ENCODE measurements at regions not wholly inside any gene's neighbourhood (a gene's known extent, or its start where the extent isn't known, plus 50 kb on each side); places are given as distances from the start of the nearest gene placed in this dataset.

DNA sequence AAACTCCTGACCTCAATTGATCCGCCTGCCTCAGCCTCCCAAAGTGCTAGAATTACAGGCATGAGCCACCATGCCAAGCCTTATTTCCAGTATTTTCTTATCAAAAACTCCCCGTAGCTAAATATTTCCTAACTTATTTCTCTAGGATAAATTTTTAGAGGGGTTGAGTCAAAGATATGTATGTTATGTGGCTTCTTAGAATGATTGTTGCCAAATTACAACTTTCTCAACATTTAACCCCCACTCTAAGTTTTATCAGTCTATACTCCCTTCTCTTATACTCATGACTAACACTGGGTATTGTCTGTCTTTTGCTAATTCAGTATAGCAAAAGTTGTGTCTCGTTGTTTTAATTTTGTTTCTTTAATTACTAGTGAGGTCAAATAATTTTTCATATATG lies 187.7 kb upstream of the LNX1 start:
- DNase-seq = no peak
- H3K27ac ChIP-seq = no peak overlapping the region
- H3K27me3 ChIP-seq (ENCODE audit: insufficient read depth, low read depth, severe bottlenecking) = peaks cover 73% of the 10 kb centered on the region
- H3K9me3 ChIP-seq (ENCODE audit: severe bottlenecking) = no peaks in the 10 kb centered on the region
- TF ChIP-seq, protein P1, sequence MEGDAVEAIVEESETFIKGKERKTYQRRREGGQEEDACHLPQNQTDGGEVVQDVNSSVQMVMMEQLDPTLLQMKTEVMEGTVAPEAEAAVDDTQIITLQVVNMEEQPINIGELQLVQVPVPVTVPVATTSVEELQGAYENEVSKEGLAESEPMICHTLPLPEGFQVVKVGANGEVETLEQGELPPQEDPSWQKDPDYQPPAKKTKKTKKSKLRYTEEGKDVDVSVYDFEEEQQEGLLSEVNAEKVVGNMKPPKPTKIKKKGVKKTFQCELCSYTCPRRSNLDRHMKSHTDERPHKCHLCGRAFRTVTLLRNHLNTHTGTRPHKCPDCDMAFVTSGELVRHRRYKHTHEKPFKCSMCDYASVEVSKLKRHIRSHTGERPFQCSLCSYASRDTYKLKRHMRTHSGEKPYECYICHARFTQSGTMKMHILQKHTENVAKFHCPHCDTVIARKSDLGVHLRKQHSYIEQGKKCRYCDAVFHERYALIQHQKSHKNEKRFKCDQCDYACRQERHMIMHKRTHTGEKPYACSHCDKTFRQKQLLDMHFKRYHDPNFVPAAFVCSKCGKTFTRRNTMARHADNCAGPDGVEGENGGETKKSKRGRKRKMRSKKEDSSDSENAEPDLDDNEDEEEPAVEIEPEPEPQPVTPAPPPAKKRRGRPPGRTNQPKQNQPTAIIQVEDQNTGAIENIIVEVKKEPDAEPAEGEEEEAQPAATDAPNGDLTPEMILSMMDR (IDR thresholded peaks at IDR 0.05; ENCODE audit: low read depth, low read length) = no peak
- no peaks in the 10 kb centered on the region for H3K36me3 ChIP-seq
- no peak overlapping the region for H3K4me3 ChIP-seq (ENCODE audit: low read depth, low read length)

DNA sequence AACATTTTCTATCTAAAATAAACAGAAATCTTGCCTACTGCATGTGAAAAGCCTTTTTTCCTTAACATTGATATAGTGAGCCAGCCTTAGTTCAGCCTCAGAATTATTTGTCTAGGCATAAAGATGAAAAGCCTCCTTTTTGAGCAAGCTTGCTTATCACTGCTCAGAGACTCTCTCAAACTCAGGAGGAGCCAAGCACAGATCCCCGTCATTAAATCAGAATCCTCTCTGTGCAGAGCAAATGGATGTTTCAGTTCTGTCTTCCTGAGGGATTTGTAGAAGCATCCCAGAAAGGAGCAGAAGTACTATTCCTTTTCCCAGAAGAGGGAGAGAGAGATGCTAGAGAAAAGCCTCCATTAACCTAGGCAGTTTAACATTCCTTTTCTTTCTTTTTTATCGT lies 186.9 kb upstream of the LNX1 start:
- Histone ChIP-seq H3K27ac (no peak overlapping the region), H3K36me3 (no peaks in the 10 kb centered on the region), H3K4me3 (ENCODE audit: low read depth, low read length) (no peak overlapping the region), H3K27me3 (ENCODE audit: insufficient read depth, low read depth, severe bottlenecking) (peaks cover 77% of the 10 kb centered on the region), H3K9me3 (ENCODE audit: severe bottlenecking) (no peaks in the 10 kb centered on the region)
- no peak for DNase-seq
- TF ChIP-seq, protein P1 (IDR thresholded peaks at IDR 0.05; ENCODE audit: low read depth, low read length) = no peak

DNA sequence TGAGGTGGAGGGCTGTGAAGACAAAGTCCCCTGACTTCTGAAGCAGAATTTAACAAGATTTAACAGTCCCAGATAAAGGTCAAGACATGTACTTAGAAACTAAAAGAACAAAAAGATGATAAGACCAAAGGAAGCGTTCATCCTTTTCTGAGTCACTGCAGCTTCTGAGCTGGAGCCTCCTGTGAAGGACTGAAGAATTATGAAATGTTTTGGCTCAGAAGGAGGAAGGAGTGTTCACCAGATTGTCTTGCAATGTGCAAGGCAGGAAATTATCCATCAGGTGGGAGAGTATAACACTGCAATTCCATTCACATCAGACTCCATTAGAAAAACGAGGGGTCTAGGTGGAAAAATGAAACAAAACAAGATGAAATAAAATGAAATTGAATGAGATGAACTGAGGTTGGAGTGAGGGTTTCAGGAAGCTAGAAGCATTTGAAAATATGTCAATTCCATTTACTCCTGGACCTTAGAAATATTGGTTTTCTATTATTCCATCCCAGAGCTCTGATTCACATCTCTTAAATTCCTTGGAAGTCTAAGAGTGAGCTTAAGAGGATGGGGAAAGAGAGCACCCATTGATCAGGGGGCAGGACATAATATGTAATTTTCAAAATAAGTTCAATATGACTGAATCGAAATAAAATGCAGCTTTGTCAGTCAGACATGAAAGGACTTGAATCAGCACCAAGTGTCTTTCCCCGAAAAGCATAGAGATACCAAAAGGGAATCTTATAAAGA lies 186.1 kb upstream of the LNX1 start:
- TF ChIP-seq, protein P1 (IDR thresholded peaks at IDR 0.05; ENCODE audit: low read depth, low read length) = no peak
- Histone ChIP-seq H3K9me3 (ENCODE audit: severe bottlenecking) (no peaks in the 10 kb centered on the region), H3K4me3 (ENCODE audit: low read depth, low read length) (no peak overlapping the region), H3K36me3 (no peaks in the 10 kb centered on the region), H3K27me3 (ENCODE audit: insufficient read depth, low read depth, severe bottlenecking) (peaks cover 77% of the 10 kb centered on the region), H3K27ac (no peak overlapping the region)
- no peak for DNase-seq

DNA sequence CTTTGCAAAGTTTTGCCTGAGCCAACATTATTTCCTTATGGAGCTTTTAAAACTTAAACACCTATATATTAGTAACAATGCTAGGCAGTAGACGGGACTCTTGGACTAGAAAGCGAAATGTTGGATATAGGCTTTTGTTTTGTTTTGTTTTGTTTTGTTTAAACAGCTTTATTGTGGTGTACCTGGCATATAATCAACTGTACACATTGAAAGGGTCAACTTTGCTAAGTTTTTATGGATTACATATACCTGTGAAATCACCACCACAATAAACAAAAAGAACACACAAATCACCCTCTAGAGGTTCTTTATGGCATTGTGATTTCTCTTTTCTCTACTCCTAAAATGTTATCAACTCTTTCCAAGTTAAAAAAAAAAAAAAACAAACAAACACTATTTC lies 184.9 kb upstream of the LNX1 start:
- TF ChIP-seq, protein P1 (IDR thresholded peaks at IDR 0.05; ENCODE audit: low read depth, low read length) = no peak
- peaks cover 73% of the 10 kb centered on the region for H3K27me3 ChIP-seq (ENCODE audit: insufficient read depth, low read depth, severe bottlenecking)
- no peak for DNase-seq
- H3K36me3 ChIP-seq = no peaks in the 10 kb centered on the region
- H3K4me3 ChIP-seq (ENCODE audit: low read depth, low read length) = no peak overlapping the region
- no peaks in the 10 kb centered on the region for H3K9me3 ChIP-seq (ENCODE audit: severe bottlenecking)
- H3K27ac ChIP-seq = no peak overlapping the region

DNA sequence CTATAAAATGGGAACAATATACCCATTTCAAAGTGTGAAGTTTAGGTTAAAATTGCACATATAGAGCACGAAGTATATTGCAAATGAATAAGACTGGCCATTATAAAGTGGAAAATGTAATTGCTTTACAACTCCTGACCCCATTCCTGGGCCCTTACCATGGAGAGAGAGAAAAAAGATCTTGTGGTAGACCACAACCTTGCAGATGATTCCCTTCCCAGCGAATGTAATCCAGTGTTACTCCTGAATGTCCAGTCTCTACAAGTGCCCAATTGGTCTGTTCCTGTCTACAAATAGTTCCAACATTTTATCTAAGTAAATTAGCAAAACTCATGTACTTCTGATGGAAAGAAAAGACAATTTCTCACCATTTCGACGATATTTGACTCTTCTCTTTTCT lies 184.1 kb upstream of the LNX1 start:
- H3K4me3 ChIP-seq (ENCODE audit: low read depth, low read length) = no peak overlapping the region
- TF ChIP-seq, protein P1 (IDR thresholded peaks at IDR 0.05; ENCODE audit: low read depth, low read length) = no peak
- no peaks in the 10 kb centered on the region for H3K9me3 ChIP-seq (ENCODE audit: severe bottlenecking)
- H3K27ac ChIP-seq = no peak overlapping the region
- no peak for DNase-seq
- no peaks in the 10 kb centered on the region for H3K36me3 ChIP-seq
- peaks cover 65% of the 10 kb centered on the region for H3K27me3 ChIP-seq (ENCODE audit: insufficient read depth, low read depth, severe bottlenecking)

DNA sequence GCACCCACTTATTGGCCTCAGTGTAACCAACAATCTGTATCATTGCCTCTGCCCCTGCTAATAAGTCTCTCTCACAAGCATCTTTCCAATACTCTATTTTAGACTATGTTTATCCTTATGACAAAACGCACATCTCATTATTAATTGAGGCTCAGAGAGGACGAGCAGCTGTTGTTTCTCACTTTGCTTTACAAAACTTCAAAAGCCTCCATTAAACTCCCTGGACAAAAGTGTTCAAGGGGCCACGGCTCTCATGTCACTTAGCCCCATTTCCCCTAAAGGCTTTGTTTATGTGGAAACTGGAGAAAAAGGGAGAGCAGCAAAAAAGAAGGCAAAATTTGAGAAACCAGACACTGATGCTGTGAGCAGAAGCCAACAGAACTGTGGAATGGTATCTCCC lies 180.0 kb upstream of the LNX1 start:
- no peak for DNase-seq
- no peak overlapping the region for H3K4me3 ChIP-seq (ENCODE audit: low read depth, low read length)
- H3K27ac ChIP-seq = no peak overlapping the region
- TF ChIP-seq, protein P1 (IDR thresholded peaks at IDR 0.05; ENCODE audit: low read depth, low read length) = no peak
- no peaks in the 10 kb centered on the region for H3K36me3 ChIP-seq
- peaks cover 48% of the 10 kb centered on the region for H3K27me3 ChIP-seq (ENCODE audit: insufficient read depth, low read depth, severe bottlenecking)
- no peaks in the 10 kb centered on the region for H3K9me3 ChIP-seq (ENCODE audit: severe bottlenecking)
